HCT116 (cell line): ENCODE measurements at regions not wholly inside any gene's neighbourhood (a gene's known extent, or its start where the extent isn't known, plus 50 kb on each side); places are given as distances from the start of the nearest gene placed in this dataset.

Experiments used
- ATAC-seq: fragments of 200-7000 bp; cut with Tn5 transposase; 2 replicates; pipeline ENCODE4 v1.9.1; 2020; ENCODE audit warnings: mild to moderate bottlenecking, moderate library complexity
- BruUV-seq: library from RNA; stranded (reverse); fragments of 400-500 nt; replicated peaks from 2 replicates; lab custom pipeline; 2021; lab: Mats Ljungman, UMichigan
- CTCF ChIA-PET: fragments of 300-600 bp; sonication (Branson Sonifier 250); formaldehyde crosslinking; loops from one replicate; lab custom pipeline; 2021; ENCODE audit warnings: antibody characterized with exemption; lab: Charles Lee
- POLR2A ChIA-PET: fragments of 300-600, 350-600 bp; sonication (Branson Sonifier 250); formaldehyde crosslinking; loops from one replicate; lab custom pipeline; 2021; ENCODE audit warnings: antibody characterized with exemption; lab: Charles Lee
- RAD21 ChIA-PET, 2 experiments: fragments of 300-600 bp; sonication (Branson Sonifier 250); formaldehyde crosslinking; loops; one replicate each; lab custom pipeline; 2023; ENCODE audit warnings: low total read pairs in 2 of 2; ENCODE audit not compliant: uncharacterized antibody in 2 of 2, unreplicated experiment in 2 of 2, low non-redundant PET in 1 of 2; lab: Charles Lee
- DNase-seq: peaks from one replicate; pipeline ENCODE4 v3.0.0-alpha.2; 2010; ENCODE audit warnings: low read depth, low spot score
- H2AFZ ChIP-seq: fragments of 200-600 bp; shearing (Covaris generic), sonication (generic); 2 replicates; pipeline ENCODE4 v1.6.1; 2017; ENCODE audit warnings: low read depth, mixed run types, mixed read lengths, antibody characterized with exemption, low read length; ENCODE audit not compliant: poor library complexity, severe bottlenecking
- H3K27ac ChIP-seq: 2 replicates; pipeline ENCODE4 v1.5.1; 2012; ENCODE audit warnings: low read depth, low read length
- H3K27me3 ChIP-seq: fragments of 200-600 bp; sonication (generic); 2 replicates; pipeline ENCODE4 v1.6.1; 2016; ENCODE audit warnings: mixed run types, low read length, mixed read lengths; ENCODE audit not compliant: insufficient read depth
- H3K36me3 ChIP-seq, 2 experiments: fragments of 200-500 bp in 1 of 2; fragments of 200-600 bp in 1 of 2; sonication (Bioruptor generic) in 1 of 2; sonication (generic) in 1 of 2; 2 replicates each; pipeline versions ENCODE4 v1.5.1 to v1.6.1; 2014 to 2016; ENCODE audit warnings: low read length in 2 of 2, inconsistent platforms in 1 of 2, mixed read lengths in 1 of 2, mixed run types in 1 of 2; ENCODE audit not compliant: insufficient read depth in 2 of 2, control insufficient read depth in 1 of 2
- H3K4me1 ChIP-seq, 2 experiments: fragments of 200-600 bp in 1 of 2; sonication (generic) in 1 of 2; 2 replicates each; pipeline versions ENCODE4 v1.5.1 to v1.6.1; 2012 to 2017; ENCODE audit warnings: low read length in 2 of 2, inconsistent platforms in 1 of 2, mild to moderate bottlenecking in 1 of 2, mixed read lengths in 1 of 2, mixed run types in 1 of 2, moderate library complexity in 1 of 2; ENCODE audit not compliant: insufficient read depth in 2 of 2, control insufficient read depth in 1 of 2
- H3K4me2 ChIP-seq: fragments of 200-600 bp; sonication (generic); 2 replicates; pipeline ENCODE4 v1.6.1; 2017; ENCODE audit warnings: mixed run types, low read length, mixed read lengths
- H3K4me3 ChIP-seq, 2 experiments: fragments of 200-600 bp in 1 of 2; sonication (generic) in 1 of 2; replicated peaks in 1 of 2; 2 replicates each; pipeline ENCODE4 v1.5.1; 2011 to 2016; ENCODE audit warnings: low read length in 2 of 2, control low read depth in 1 of 2, low read depth in 1 of 2, mild to moderate bottlenecking in 1 of 2, mixed read lengths in 1 of 2, mixed run types in 1 of 2
- H3K79me2 ChIP-seq: fragments of 200-600 bp; sonication (generic); 2 replicates; pipeline ENCODE4 v1.6.1; 2017; ENCODE audit warnings: mild to moderate bottlenecking, mixed run types, low read length, moderate library complexity, mixed read lengths; ENCODE audit not compliant: insufficient read depth
- H3K9ac ChIP-seq: fragments of 200-600 bp; sonication (generic); 2 replicates; pipeline ENCODE4 v1.6.1; 2016; ENCODE audit warnings: low read length, mixed read lengths
- H3K9me2 ChIP-seq: fragments of 200-600 bp; sonication (generic), shearing (Covaris generic); 2 replicates; pipeline ENCODE4 v1.6.1; 2017; ENCODE audit warnings: mixed run types, mild to moderate bottlenecking, moderate library complexity; ENCODE audit not compliant: insufficient read depth
- H3K9me3 ChIP-seq, 2 experiments: fragments of 200-500 bp in 1 of 2; fragments of 200-600 bp in 1 of 2; sonication (Bioruptor generic) in 1 of 2; sonication (generic) in 1 of 2; 2 replicates each; pipeline ENCODE4 v1.6.1; 2014 to 2017; ENCODE audit warnings: low read length in 2 of 2, mixed read lengths in 2 of 2, inconsistent platforms in 1 of 2, low read depth in 1 of 2, mild to moderate bottlenecking in 1 of 2, mixed run types in 1 of 2, moderate library complexity in 1 of 2; ENCODE audit not compliant: control insufficient read depth in 1 of 2, insufficient read depth in 1 of 2
- H4K20me1 ChIP-seq: fragments of 200-600 bp; sonication (generic), shearing (Covaris generic); 2 replicates; pipeline ENCODE4 v1.6.1; 2017; ENCODE audit warnings: mixed run types, mild to moderate bottlenecking, moderate library complexity; ENCODE audit not compliant: insufficient read depth
- CEBPB ChIP-seq: IDR thresholded peaks from 2 replicates; pipeline ENCODE4 v1.6.1; 2012; ENCODE audit warnings: low read depth
- CTCF ChIP-seq, 3 experiments: fragments of 200-600 bp in 1 of 3; sonication (generic) in 1 of 3; IDR thresholded peaks in 2 of 3; conservative IDR thresholded peaks in 1 of 3; 2 replicates each; pipeline ENCODE4 v1.5.1; 2012 to 2017; ENCODE audit warnings: low read depth in 2 of 3, low read length in 2 of 3, antibody characterized with exemption in 1 of 3, borderline replicate concordance in 1 of 3, control low read depth in 1 of 3, mild to moderate bottlenecking in 1 of 3, mixed read lengths in 1 of 3, mixed run types in 1 of 3, moderate library complexity in 1 of 3; ENCODE audit not compliant: insufficient read depth in 1 of 3
- ELF1 ChIP-seq: IDR thresholded peaks from 2 replicates; pipeline ENCODE4 v1.6.1; 2012; ENCODE audit warnings: low read depth, borderline replicate concordance
- EZH2 ChIP-seq: fragments of 200-600 bp; sonication (generic); IDR thresholded peaks from 2 replicates; pipeline ENCODE4 v1.6.1; 2017; ENCODE audit warnings: antibody characterized with exemption, mixed run types
- EZH2phosphoT487 ChIP-seq: fragments of 200-600 bp; IDR thresholded peaks from 2 replicates; pipeline ENCODE4 v1.6.1; 2018; ENCODE audit warnings: antibody characterized with exemption, borderline replicate concordance
- FOSL1 ChIP-seq: IDR thresholded peaks from 2 replicates; pipeline ENCODE4 v1.6.1; 2012; ENCODE audit warnings: low read depth
- JUND ChIP-seq: IDR thresholded peaks from 2 replicates; pipeline ENCODE4 v1.6.1; 2012
- MAX ChIP-seq: IDR thresholded peaks from 2 replicates; pipeline ENCODE4 v1.6.1; 2012
- POLR2A ChIP-seq: IDR thresholded peaks from 2 replicates; pipeline ENCODE4 v1.7.0; 2011; ENCODE audit warnings: borderline replicate concordance; ENCODE audit not compliant: insufficient read depth, insufficient read length; ENCODE audit errors: extremely low read depth
- REST ChIP-seq: IDR thresholded peaks from 2 replicates; pipeline ENCODE4 v1.6.1; 2012; ENCODE audit warnings: low read depth
- SIN3A ChIP-seq: IDR thresholded peaks from 2 replicates; pipeline ENCODE4 v1.6.1; 2012; ENCODE audit warnings: low read depth
- SP1 ChIP-seq: IDR thresholded peaks from 2 replicates; pipeline ENCODE4 v1.6.1; 2012; ENCODE audit warnings: low read depth
- TCF7L2 ChIP-seq: IDR thresholded peaks from 2 replicates; pipeline ENCODE4 v1.7.0; 2011; ENCODE audit warnings: borderline replicate concordance, inconsistent platforms; ENCODE audit not compliant: insufficient read depth, insufficient read length; ENCODE audit errors: extremely low read depth
- ZBTB33 ChIP-seq: IDR thresholded peaks from 2 replicates; pipeline ENCODE4 v1.6.1; 2011; ENCODE audit warnings: mild to moderate bottlenecking, low read length, moderate library complexity; ENCODE audit not compliant: insufficient replicate concordance; ENCODE audit errors: extremely low read depth
- ZFX ChIP-seq: fragments of 450-650 bp; IDR thresholded peaks from 2 replicates; pipeline ENCODE4 v1.6.1; 2017
- ZNF274 ChIP-seq: fragments of 200-500 bp; sonication (Bioruptor generic); IDR thresholded peaks from 2 replicates; pipeline ENCODE4 v1.6.1; 2014; ENCODE audit warnings: mild to moderate bottlenecking, low read depth, low read length, inconsistent platforms
- intact Hi-C: fragments of 100-400 bp; cut with micrococcal nuclease; formaldehyde crosslinking; loops from 2 replicates; pipeline ENCODE4 v1.10.0; 2022

DNA sequence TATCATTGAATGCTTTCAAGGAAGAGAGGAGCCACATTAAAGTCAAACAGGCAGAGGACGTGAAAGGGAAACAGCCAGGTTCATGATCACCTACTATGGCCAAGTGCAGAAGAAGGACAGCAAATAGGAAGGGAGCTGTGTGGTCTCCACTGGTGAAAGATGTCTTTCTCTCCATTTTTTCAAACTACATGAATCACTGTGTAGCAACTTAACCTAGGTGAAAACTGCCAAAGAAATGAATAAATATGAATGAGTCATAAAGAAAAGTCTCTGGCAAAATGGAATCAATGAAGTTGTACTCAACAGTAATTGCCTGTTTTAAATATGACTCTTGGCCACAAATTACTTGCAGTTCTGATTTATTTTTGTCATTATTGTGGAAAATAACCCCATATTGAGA lies 452.6 kb upstream of the PKDCC start:
- no peaks in the 10 kb centered on the region for H3K36me3 ChIP-seq
- BruUV-seq: no TSS peak
- TF ChIP-seq ZBTB33 (no peak), ZFX (no peak), SP1 (no peak), TCF7L2 (no peak), MAX (no peak), CEBPB (no peak), JUND (no peak), EZH2phosphoT487 (no peak), CTCF (IDR thresholded peaks at IDR 0.05 in 2 of 3, conservative IDR thresholded peaks at IDR 0.05 in 1 of 3; ENCODE audit: borderline replicate concordance in 1 of 3, insufficient read depth in 1 of 3, low read depth in 2 of 3, low read length in 2 of 3) (no peak), FOSL1 (no peak), POLR2A (no peak), ELF1 (no peak), REST (no peak), EZH2 (no peak), ZNF274 (no peak), SIN3A (no peak)

More for the DNA sequence above, 452.6 kb upstream of the PKDCC start:
- intact Hi-C loops: no loop called here
- Histone ChIP-seq H3K9ac (no peak overlapping the region), H2AFZ (no peak overlapping the region), H3K9me3 (no peaks in the 10 kb centered on the region), H3K27ac (no peak overlapping the region), H3K9me2 (no peaks in the 10 kb centered on the region), H3K4me1 (no peaks in the 10 kb centered on the region), H4K20me1 (no peaks in the 10 kb centered on the region), H3K4me2 (no peak overlapping the region), H3K79me2 (no peaks in the 10 kb centered on the region), H3K27me3 (no peaks in the 10 kb centered on the region), H3K4me3 (no peak overlapping the region)
- DNase-seq: no peak
- POLR2A ChIA-PET: no interaction called here
- ATAC-seq: no peak
- CTCF ChIA-PET: no interaction called here
- RAD21 ChIA-PET: no interaction called here
